Endodermal cell (in vitro differentiated cells): ENCODE measurements at regions not wholly inside any gene's neighbourhood (a gene's known extent, or its start where the extent isn't known, plus 50 kb on each side); places are given as distances from the start of the nearest gene placed in this dataset.
A peak's percentile ranks its signal among the peaks of the same experiment; 100 is the strongest.

Experiments used
- DNase-seq: peaks from one replicate; pipeline ENCODE4 v3.0.0-alpha.2; 2017
- H3K27ac ChIP-seq: 2 replicates; pipeline ENCODE4 v1.5.1; 2013; ENCODE audit warnings: mild to moderate bottlenecking, low read depth, low read length, moderate library complexity
- H3K27me3 ChIP-seq: 2 replicates; pipeline ENCODE4 v1.6.1; 2013; ENCODE audit warnings: mild to moderate bottlenecking, low read length, moderate library complexity; ENCODE audit not compliant: insufficient read depth, control insufficient read depth, poor library complexity, severe bottlenecking
- H3K36me3 ChIP-seq: 2 replicates; pipeline ENCODE4 v1.7.0; 2013; ENCODE audit warnings: mild to moderate bottlenecking, low read length, moderate library complexity; ENCODE audit not compliant: control insufficient read depth, insufficient read depth
- H3K4me1 ChIP-seq: one replicate; pipeline ENCODE4 v1.7.0; 2013; ENCODE audit warnings: low read length; ENCODE audit not compliant: control insufficient read depth, insufficient read depth
- H3K4me3 ChIP-seq: 2 replicates; pipeline ENCODE4 v1.5.1; 2013; ENCODE audit warnings: mild to moderate bottlenecking, low read length, moderate library complexity
- H3K9ac ChIP-seq: 2 replicates; pipeline ENCODE4 v1.6.1; 2013; ENCODE audit warnings: mild to moderate bottlenecking, low read length, moderate library complexity; ENCODE audit not compliant: poor library complexity, severe bottlenecking; ENCODE audit errors: extremely low read depth
- H3K9me3 ChIP-seq: 2 replicates; pipeline ENCODE4 v1.6.1; 2013; ENCODE audit warnings: mild to moderate bottlenecking, low read length, moderate library complexity; ENCODE audit not compliant: control insufficient read depth
- H3K27ac Mint-ChIP-seq: 2 replicates; pipeline ENCODE4 v1.8.0; 2020; ENCODE audit warnings: mixed read lengths
- H3K27me3 Mint-ChIP-seq: 2 replicates; pipeline ENCODE4 v1.8.0; 2021; ENCODE audit warnings: mild to moderate bottlenecking, mixed read lengths; ENCODE audit not compliant: insufficient read depth
- H3K36me3 Mint-ChIP-seq: 2 replicates; pipeline ENCODE4 v1.8.0; 2020; ENCODE audit warnings: low read depth, mixed read lengths
- H3K4me1 Mint-ChIP-seq: 2 replicates; pipeline ENCODE4 v1.8.0; 2020; ENCODE audit warnings: mixed read lengths
- H3K4me3 Mint-ChIP-seq: 2 replicates; pipeline ENCODE4 v1.8.0; 2020; ENCODE audit warnings: mild to moderate bottlenecking, moderate library complexity, mixed read lengths
- H3K9me3 Mint-ChIP-seq: 2 replicates; pipeline ENCODE4 v1.8.0; 2020; ENCODE audit warnings: mild to moderate bottlenecking, mixed read lengths
- CTCF ChIP-seq: fragments of 200-600 bp; sonication (generic); conservative IDR thresholded peaks from 2 replicates; pipeline ENCODE4 v1.5.0; 2021; ENCODE audit warnings: antibody characterized with exemption, mild to moderate bottlenecking
- WGBS, 2 experiments: methylation state at CpG; one replicate each; pipeline versions ENCODE4 v1.1.5 to v1.1.7; 2013; ENCODE audit warnings: missing lambda C conversion rate in 2 of 2, mixed read lengths in 1 of 2; ENCODE audit not compliant: insufficient coverage in 1 of 2, insufficient read length in 1 of 2; 5-methylcytosine and 5-hydroxymethylcytosine counted together

GRCh38 chr16:72394526-72394925 is 222.6 kb upstream of the PMFBP1 start:
- Histone ChIP-seq H3K4me3 (peak overlapping the region; percentile 61), H3K9ac (no peak overlapping the region), H3K36me3 (peaks cover 7% of the 10 kb centered on the region), H3K27ac (no peak overlapping the region), H3K9me3 (peaks cover 81% of the 10 kb centered on the region), H3K4me1 (no peaks in the 10 kb centered on the region), H3K27me3 (no peaks in the 10 kb centered on the region)
- Mint-ChIP-seq H3K27me3 (no peaks in the 10 kb centered on the region), H3K27ac (no peak overlapping the region), H3K4me3 (no peak overlapping the region), H3K36me3 (peaks cover 40% of the 10 kb centered on the region), H3K9me3 (peaks cover 40% of the 10 kb centered on the region), H3K4me1 (peaks cover 4% of the 10 kb centered on the region)
- no peak for TF ChIP-seq CTCF
- DNase-seq = no peak

- peaks cover 99% of the 10 kb centered on the region for H3K9me3 ChIP-seq
- H3K27ac ChIP-seq = no peak overlapping the region
- no peak overlapping the region for H3K4me3 Mint-ChIP-seq
- H3K36me3 ChIP-seq = peaks cover 23% of the 10 kb centered on the region
- no peak for TF ChIP-seq CTCF
- H3K9me3 Mint-ChIP-seq = peaks cover 60% of the 10 kb centered on the region
- DNase-seq = no peak
- H3K36me3 Mint-ChIP-seq = peaks cover 60% of the 10 kb centered on the region
- H3K4me1 ChIP-seq = no peaks in the 10 kb centered on the region
- WGBS, 2 experiments = 98 to 100% methylated on average over 1 to 3 of the region's 3 CpGs
- peaks cover 4% of the 10 kb centered on the region for H3K4me1 Mint-ChIP-seq
- H3K27ac Mint-ChIP-seq = no peak overlapping the region
- H3K9ac ChIP-seq = no peak overlapping the region
- no peak overlapping the region for H3K4me3 ChIP-seq
- no peaks in the 10 kb centered on the region for H3K27me3 Mint-ChIP-seq
- no peaks in the 10 kb centered on the region for H3K27me3 ChIP-seq
Observed at GRCh38 chr16:72389791-72390190, 217.8 kb upstream of the PMFBP1 start.

GRCh38 chr16:72388007-72388406 is 216.1 kb upstream of the PMFBP1 start:
- Histone ChIP-seq H3K4me3 (no peak overlapping the region), H3K27me3 (no peaks in the 10 kb centered on the region), H3K36me3 (peaks cover 23% of the 10 kb centered on the region), H3K9ac (no peak overlapping the region), H3K4me1 (no peaks in the 10 kb centered on the region), H3K9me3 (peaks cover 98% of the 10 kb centered on the region), H3K27ac (no peak overlapping the region)
- TF ChIP-seq CTCF = no peak
- H3K9me3 Mint-ChIP-seq = peaks cover 63% of the 10 kb centered on the region
- peaks cover 60% of the 10 kb centered on the region for H3K36me3 Mint-ChIP-seq
- no peaks in the 10 kb centered on the region for H3K27me3 Mint-ChIP-seq
- DNase-seq = no peak
- H3K4me3 Mint-ChIP-seq = no peak overlapping the region
- no peak overlapping the region for H3K27ac Mint-ChIP-seq
- H3K4me1 Mint-ChIP-seq = peaks cover 4% of the 10 kb centered on the region
